ENCODE measurements at regions not wholly inside any gene's neighbourhood (a gene's known extent, or its start where the extent isn't known, plus 50 kb on each side); places are given as distances from the start of the nearest gene placed in this dataset.
A peak's percentile ranks its signal among the peaks of the same experiment; 100 is the strongest.

DNA sequence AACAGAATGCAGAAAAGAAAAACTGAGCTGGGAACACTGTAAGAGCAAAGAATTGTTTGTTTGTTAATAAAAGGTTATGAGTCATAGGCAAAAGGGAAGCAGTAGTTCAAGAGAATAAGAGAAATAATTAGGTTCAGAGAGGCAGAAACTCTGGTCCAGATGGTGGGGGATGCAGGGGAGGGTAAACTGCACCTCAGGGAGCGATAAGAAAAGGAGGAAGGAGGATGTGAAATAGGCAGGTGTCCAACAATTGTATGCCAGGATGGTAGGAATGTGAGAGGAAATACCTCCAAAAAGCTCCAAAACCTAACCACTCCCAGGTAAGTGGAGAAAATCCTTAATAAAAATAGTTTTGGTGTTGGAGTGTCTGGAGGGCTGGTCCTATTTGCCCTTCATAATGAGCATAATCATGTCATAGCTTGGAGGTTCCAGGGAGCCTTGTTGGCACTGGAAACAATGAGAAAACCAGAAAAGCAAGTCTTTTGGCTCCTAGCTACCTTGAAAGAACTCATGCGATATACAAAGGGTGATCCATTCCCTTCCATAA is 405.4 kb upstream of the TBL1XR1 start:
- H3K9me3 ChIP-seq = no peaks in the 10 kb centered on the region
- H3K36me3 ChIP-seq = no peaks in the 10 kb centered on the region
- H3K4me3 ChIP-seq = no peak overlapping the region
- peak overlapping the region; percentile 74 to 81 for H3K27ac ChIP-seq
- H3K4me1 ChIP-seq = peaks cover 0 to 17% of the 10 kb centered on the region in 2 donors
- H3K27me3 ChIP-seq = no peaks in the 10 kb centered on the region
- DNase-seq (ENCODE audit: low spot score in 2 of 2) = no peak
- TF ChIP-seq POLR2A (IDR thresholded peaks at IDR 0.05) = no peak
- TF ChIP-seq, protein P1, sequence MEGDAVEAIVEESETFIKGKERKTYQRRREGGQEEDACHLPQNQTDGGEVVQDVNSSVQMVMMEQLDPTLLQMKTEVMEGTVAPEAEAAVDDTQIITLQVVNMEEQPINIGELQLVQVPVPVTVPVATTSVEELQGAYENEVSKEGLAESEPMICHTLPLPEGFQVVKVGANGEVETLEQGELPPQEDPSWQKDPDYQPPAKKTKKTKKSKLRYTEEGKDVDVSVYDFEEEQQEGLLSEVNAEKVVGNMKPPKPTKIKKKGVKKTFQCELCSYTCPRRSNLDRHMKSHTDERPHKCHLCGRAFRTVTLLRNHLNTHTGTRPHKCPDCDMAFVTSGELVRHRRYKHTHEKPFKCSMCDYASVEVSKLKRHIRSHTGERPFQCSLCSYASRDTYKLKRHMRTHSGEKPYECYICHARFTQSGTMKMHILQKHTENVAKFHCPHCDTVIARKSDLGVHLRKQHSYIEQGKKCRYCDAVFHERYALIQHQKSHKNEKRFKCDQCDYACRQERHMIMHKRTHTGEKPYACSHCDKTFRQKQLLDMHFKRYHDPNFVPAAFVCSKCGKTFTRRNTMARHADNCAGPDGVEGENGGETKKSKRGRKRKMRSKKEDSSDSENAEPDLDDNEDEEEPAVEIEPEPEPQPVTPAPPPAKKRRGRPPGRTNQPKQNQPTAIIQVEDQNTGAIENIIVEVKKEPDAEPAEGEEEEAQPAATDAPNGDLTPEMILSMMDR (IDR thresholded peaks at IDR 0.05) = no peak
- no peak for TF ChIP-seq POLR2AphosphoS5 (IDR thresholded peaks at IDR 0.05)
- intact Hi-C loops (cut with DNase I; ENCODE audit: low total_unique reads) = loop anchor here (10.0 kb wide), 1 partner anchor 418 kb away; no protein-coding TSS in a partner anchor

DNA sequence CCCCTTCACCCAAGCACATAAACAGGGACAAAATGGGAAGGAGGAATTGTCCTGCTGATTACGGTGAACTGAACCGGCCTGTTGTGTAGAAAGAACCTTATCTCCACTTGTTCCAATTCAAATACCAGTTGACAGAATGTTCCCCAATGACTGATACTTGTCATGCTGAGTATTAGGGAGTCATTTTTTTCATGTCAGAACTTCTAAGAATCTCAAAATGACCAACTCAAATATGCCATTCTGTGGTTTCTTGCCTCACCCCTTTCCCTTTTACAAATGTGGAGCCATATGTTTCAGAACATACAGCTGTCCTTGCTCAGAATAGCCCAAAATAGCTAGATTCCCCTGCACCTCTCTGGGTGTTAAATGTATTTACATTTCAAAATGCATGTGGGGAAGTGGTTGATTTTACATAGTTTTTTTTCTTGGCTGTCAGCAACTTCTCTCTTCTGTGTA is 405.9 kb upstream of the TBL1XR1 start:
- TF ChIP-seq, protein P1 (IDR thresholded peaks at IDR 0.05) = no peak
- TF ChIP-seq POLR2A (IDR thresholded peaks at IDR 0.05) = no peak
- no peak for TF ChIP-seq POLR2AphosphoS5 (IDR thresholded peaks at IDR 0.05)
- Histone ChIP-seq H3K27me3 (no peaks in the 10 kb centered on the region), H3K4me3 (no peak overlapping the region), H3K9me3 (no peaks in the 10 kb centered on the region), H3K4me1 (peaks cover 0 to 12% of the 10 kb centered on the region in 2 donors), H3K36me3 (no peaks in the 10 kb centered on the region), H3K27ac (peak overlapping the region; percentile 74 to 81)
- intact Hi-C loops (cut with DNase I; ENCODE audit: low total_unique reads) = loop anchor here (10.0 kb wide), 1 partner anchor 418 kb away; no protein-coding TSS in a partner anchor
- DNase-seq (ENCODE audit: low spot score in 2 of 2) = no peak

DNA sequence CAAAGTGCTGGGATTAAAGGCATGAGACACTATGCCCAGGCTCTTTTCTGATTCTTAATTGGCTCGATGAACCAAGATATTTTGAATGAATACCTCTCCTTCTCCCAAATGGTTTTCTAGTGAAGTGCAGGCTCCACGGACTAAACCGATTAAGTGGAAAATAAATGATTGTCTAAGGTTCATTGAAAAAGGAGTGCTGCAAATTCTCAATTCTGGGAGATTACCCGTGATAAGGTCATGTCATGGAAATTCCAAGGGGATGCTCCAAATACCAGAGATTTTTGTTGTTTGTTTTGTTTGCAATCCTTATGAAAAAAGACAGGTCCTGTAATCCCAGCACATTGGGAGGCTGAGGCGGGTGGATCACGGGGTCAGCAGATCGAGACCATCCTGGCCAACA is 406.9 kb upstream of the TBL1XR1 start:
- no peak for DNase-seq (ENCODE audit: low spot score in 2 of 2)
- H3K9me3 ChIP-seq = no peaks in the 10 kb centered on the region
- H3K27ac ChIP-seq = no peak overlapping the region
- intact Hi-C loops (cut with DNase I; ENCODE audit: low total_unique reads) = loop anchor here (10.0 kb wide), 1 partner anchor 419 kb away; no protein-coding TSS in a partner anchor
- TF ChIP-seq, protein P1 (IDR thresholded peaks at IDR 0.05) = no peak
- TF ChIP-seq POLR2A (IDR thresholded peaks at IDR 0.05) = no peak
- no peak for TF ChIP-seq POLR2AphosphoS5 (IDR thresholded peaks at IDR 0.05)
- H3K36me3 ChIP-seq = no peaks in the 10 kb centered on the region
- peaks cover 0 to 6% of the 10 kb centered on the region in 2 donors for H3K4me1 ChIP-seq
- H3K27me3 ChIP-seq = no peaks in the 10 kb centered on the region
- no peak overlapping the region for H3K4me3 ChIP-seq

DNA sequence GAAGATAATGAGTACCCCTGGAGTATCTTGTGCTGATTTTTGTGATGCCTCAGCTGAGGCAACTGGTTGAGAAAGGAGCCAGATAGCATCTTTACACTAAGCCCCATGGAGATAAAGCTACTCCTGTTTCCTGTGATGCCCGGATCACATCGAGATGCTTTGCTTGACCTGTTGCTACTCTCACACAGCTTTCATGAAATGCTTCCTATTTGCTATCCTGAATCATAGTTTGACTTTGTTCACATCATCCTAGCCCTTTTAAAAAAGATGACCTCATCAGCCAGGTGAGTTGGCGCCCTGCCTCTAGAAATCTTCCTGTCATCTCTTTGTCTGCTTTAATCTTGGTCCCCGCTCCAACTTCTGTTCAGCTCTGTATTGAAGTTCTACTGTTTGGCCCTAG is 409.6 kb upstream of the TBL1XR1 start:
- no peak for TF ChIP-seq POLR2AphosphoS5 (IDR thresholded peaks at IDR 0.05)
- TF ChIP-seq POLR2A (IDR thresholded peaks at IDR 0.05) = no peak
- TF ChIP-seq, protein P1 (IDR thresholded peaks at IDR 0.05) = no peak
- DNase-seq (ENCODE audit: low spot score in 2 of 2) = peak in 1 of 2 donors; percentile 57
- peaks cover 0 to 21% of the 10 kb centered on the region in 2 donors for H3K4me1 ChIP-seq
- H3K27me3 ChIP-seq = no peaks in the 10 kb centered on the region
- no peaks in the 10 kb centered on the region for H3K9me3 ChIP-seq
- intact Hi-C loops (cut with DNase I; ENCODE audit: low total_unique reads) = loop anchor here (10.0 kb wide), 1 partner anchor 422 kb away; no protein-coding TSS in a partner anchor
- H3K4me3 ChIP-seq = no peak overlapping the region
- H3K27ac ChIP-seq = peak overlapping the region; percentile 39 to 50
- H3K36me3 ChIP-seq = no peaks in the 10 kb centered on the region

DNA sequence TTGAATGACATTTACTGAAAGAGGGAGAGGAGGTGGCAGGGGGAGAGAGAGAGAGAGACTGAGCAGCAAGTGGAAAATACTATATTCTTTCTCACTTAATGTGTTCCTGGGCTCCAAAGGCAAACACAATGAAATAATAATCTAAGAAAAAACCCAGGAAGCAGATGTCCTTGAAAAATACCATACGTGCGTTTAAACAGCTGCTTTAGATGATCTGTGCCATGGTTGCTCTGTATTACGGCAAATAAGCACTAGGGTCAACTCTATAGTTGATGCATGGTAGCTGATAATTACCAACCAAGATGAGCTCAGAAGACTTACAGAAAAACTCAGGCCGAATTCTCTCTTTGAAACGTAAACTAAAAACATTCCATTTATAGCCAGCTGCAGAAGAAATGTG is 410.3 kb upstream of the TBL1XR1 start:
- Histone ChIP-seq H3K27me3 (no peaks in the 10 kb centered on the region), H3K36me3 (no peaks in the 10 kb centered on the region), H3K9me3 (no peaks in the 10 kb centered on the region), H3K27ac (peak overlapping the region; percentile 39 to 50), H3K4me3 (no peak overlapping the region), H3K4me1 (peaks cover 0 to 22% of the 10 kb centered on the region in 2 donors)
- TF ChIP-seq, protein P1 (IDR thresholded peaks at IDR 0.05) = no peak
- no peak for TF ChIP-seq POLR2AphosphoS5 (IDR thresholded peaks at IDR 0.05)
- no peak for TF ChIP-seq POLR2A (IDR thresholded peaks at IDR 0.05)
- no peak for DNase-seq (ENCODE audit: low spot score in 2 of 2)
- intact Hi-C loops (cut with DNase I; ENCODE audit: low total_unique reads) = loop anchor here (10.0 kb wide), 1 partner anchor 423 kb away; no protein-coding TSS in a partner anchor

Data from breast epithelium (tissue), 4 donors.